ENCODE measurements at regions not wholly inside any gene's neighbourhood (a gene's known extent, or its start where the extent isn't known, plus 50 kb on each side); places are given as distances from the start of the nearest gene placed in this dataset.

DNA sequence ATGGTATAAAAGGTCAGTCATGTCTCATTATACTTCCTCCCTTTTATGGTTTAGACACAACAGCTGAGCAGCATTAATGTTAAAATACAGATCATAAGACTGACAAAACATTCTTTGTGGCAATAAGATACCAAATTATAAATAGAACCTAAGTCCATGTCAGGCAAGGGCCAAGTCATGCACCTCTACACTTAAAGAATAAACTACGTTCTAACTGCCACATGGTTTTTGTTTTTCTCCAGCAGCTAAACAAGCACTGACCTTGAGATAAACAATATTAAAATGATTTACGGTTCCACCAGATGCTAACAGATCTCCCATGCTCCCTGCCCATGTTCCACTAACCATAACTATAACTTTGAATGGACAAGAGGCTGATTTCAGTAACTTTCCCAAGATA, 368.6 kb upstream of the TFPI start:
- DNase-seq (ENCODE audit: low spot score): no peak
- ChIA-PET POLR2A (ENCODE audit: low non-redundant PET) (no interaction called here), CTCF (no interaction called here)
- TF ChIP-seq, protein P1, sequence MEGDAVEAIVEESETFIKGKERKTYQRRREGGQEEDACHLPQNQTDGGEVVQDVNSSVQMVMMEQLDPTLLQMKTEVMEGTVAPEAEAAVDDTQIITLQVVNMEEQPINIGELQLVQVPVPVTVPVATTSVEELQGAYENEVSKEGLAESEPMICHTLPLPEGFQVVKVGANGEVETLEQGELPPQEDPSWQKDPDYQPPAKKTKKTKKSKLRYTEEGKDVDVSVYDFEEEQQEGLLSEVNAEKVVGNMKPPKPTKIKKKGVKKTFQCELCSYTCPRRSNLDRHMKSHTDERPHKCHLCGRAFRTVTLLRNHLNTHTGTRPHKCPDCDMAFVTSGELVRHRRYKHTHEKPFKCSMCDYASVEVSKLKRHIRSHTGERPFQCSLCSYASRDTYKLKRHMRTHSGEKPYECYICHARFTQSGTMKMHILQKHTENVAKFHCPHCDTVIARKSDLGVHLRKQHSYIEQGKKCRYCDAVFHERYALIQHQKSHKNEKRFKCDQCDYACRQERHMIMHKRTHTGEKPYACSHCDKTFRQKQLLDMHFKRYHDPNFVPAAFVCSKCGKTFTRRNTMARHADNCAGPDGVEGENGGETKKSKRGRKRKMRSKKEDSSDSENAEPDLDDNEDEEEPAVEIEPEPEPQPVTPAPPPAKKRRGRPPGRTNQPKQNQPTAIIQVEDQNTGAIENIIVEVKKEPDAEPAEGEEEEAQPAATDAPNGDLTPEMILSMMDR (conservative IDR thresholded peaks at IDR 0.05; ENCODE audit: low read depth): no peak
- H3K27ac ChIP-seq: no peak overlapping the region

DNA sequence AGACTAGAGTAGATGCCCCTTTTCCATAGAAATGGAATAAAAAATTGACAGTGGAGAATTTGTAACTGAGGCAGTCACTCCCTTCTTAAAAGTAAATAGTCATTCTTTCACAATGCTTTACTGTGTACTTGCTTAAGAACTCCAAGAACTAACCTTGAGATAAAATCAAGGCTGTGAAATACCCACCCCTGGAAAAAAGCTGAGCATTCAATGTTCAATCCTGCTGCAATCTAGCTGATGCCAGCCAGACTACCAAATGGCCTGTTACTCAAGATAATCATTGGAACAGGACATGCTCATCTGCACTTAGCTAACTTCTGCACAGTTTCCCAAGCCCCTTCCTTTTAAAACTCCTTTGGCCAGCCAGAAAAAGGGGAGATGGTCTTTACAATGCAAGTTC, 367.4 kb upstream of the GULP1 start:
- DNase-seq (ENCODE audit: low spot score): no peak
- H3K27ac ChIP-seq: no peak overlapping the region
- ChIA-PET POLR2A (ENCODE audit: low non-redundant PET) (no interaction called here), CTCF (no interaction called here)
- TF ChIP-seq, protein P1 (conservative IDR thresholded peaks at IDR 0.05; ENCODE audit: low read depth): no peak

DNA sequence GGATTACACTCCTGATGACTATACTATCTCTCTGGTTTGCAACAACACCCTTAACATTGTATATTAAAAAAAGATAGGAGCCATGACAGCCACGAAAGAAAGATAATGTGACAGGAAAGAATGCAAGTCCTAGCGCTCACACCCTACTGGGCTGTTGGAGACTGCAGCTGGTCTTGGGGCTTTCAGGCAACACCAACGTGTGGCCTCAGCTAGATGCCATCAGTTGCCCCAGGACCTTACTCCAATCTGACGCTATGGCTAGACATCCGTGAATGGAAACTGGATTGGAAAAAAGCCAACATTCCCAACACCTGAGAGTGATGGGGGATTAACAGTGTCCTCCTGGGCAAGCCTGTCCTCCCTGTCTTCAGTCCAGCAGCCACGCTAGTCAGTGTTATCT, 357.4 kb upstream of the GULP1 start:
- ChIA-PET CTCF (no interaction called here), POLR2A (ENCODE audit: low non-redundant PET) (no interaction called here)
- no peak overlapping the region for H3K27ac ChIP-seq
- no peak for DNase-seq (ENCODE audit: low spot score)
- TF ChIP-seq, protein P1 (conservative IDR thresholded peaks at IDR 0.05; ENCODE audit: low read depth): no peak

DNA sequence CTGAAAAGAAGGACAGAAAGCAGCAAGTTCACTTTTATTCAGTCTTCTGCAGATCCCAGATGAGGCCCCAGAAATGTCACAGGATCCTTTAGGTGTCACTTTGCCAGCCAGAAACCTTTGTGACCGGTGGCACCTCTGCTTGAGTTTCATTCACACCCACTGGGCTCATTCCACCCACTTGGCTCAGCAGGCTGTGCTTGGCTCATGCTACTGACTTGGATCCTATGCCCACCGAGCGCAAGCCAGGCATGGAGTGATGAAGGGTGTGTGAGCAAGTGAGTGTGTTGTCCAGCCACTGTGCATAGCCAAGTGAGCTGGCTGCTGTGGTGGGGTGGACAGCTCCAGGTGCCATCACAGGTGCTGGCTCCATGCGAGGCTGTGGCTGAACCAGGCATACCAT, 357.0 kb upstream of the GULP1 start:
- no peak overlapping the region for H3K27ac ChIP-seq
- no peak for DNase-seq (ENCODE audit: low spot score)
- TF ChIP-seq, protein P1 (conservative IDR thresholded peaks at IDR 0.05; ENCODE audit: low read depth): no peak
- CTCF ChIA-PET: no interaction called here
- POLR2A ChIA-PET (ENCODE audit: low non-redundant PET): no interaction called here

DNA sequence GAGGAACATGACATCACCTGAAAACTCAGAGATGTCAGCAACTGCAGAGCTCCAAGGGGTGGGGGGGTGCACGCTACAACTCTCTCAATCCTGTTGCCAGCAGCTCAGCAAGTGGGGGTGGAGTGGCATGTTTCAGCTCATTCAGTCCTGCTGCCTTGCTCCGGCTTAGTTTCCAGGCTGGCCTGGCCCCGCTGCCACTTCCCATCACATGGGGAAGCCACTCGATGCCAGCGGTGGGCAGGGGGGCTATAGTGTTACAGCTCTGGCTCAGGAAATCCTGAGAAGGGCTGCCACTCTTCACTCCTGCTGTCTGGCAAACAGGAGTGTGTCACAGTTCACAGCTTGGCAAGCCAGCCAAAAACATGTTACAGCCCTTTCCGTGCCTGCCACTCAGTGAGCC, 356.5 kb upstream of the GULP1 start:
- TF ChIP-seq, protein P1 (conservative IDR thresholded peaks at IDR 0.05; ENCODE audit: low read depth): no peak
- ChIA-PET CTCF (no interaction called here), POLR2A (ENCODE audit: low non-redundant PET) (no interaction called here)
- no peak overlapping the region for H3K27ac ChIP-seq
- no peak for DNase-seq (ENCODE audit: low spot score)

DNA sequence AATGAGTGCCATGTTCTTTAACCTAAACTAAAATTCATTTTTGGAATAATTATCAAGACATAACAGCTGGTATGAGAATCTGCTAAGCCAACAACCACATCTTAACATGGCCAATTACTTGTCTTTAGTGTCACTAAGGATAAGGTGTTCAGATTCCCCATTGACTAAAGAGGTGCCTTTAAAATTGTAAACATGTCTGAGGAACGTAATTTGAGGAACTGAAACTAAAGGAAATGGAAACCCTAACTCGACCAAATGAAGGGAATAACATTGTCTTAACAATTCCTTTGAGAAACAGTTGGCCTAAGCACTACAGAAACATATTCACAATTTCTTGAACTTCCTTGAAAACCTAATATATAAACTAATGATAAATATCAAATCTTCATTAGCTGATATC, 355.4 kb upstream of the GULP1 start:
- POLR2A ChIA-PET (ENCODE audit: low non-redundant PET): no interaction called here
- no peak for DNase-seq (ENCODE audit: low spot score)
- TF ChIP-seq, protein P1 (conservative IDR thresholded peaks at IDR 0.05; ENCODE audit: low read depth): no peak
- no peak overlapping the region for H3K27ac ChIP-seq
- CTCF ChIA-PET: interaction anchor here (1.0 kb wide), 1 partner anchor 38 kb away, joined by 5 read pairs; no protein-coding TSS in a partner anchor

DNA sequence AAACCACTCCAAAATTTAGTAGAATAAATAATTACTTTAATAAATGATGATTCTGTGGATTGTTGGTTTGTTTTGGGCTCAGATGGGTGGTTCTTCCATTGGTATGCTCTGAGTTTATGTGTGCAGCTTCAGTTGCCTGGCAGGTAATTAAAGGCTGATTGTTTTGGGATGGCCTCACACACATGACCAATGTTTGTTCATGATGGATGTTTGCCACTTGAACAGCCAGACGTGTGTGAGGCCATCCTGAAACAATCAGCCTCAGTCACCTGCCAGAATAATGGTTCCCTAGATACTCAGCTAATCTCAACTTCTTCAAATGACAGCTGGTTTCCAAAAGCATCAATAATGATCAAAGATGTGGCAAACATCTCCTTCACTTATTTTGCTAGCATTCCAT, 352.5 kb upstream of the GULP1 start:
- no peak for DNase-seq (ENCODE audit: low spot score)
- CTCF ChIA-PET: interaction anchor here (0.6 kb wide), 1 partner anchor 353 kb away, joined by 3 read pairs; the partner anchor contains the start of gene GULP1
- POLR2A ChIA-PET (ENCODE audit: low non-redundant PET): no interaction called here
- H3K27ac ChIP-seq: no peak overlapping the region
- TF ChIP-seq, protein P1 (conservative IDR thresholded peaks at IDR 0.05; ENCODE audit: low read depth): no peak

Measured in RWPE1 (cell line).